ENCODE measurements at regions not wholly inside any gene's neighbourhood (a gene's known extent, or its start where the extent isn't known, plus 50 kb on each side); places are given as distances from the start of the nearest gene placed in this dataset.

GRCh38 chr7:27367179-27367932 lies 124.8 kb downstream of the EVX1 start:
- Histone ChIP-seq H3K4me1 (ENCODE audit: insufficient read depth, low read length) (no peaks in the 10 kb centered on the region; the same call in 1 of the 2 replicates), H3K9ac (ENCODE audit: low read depth, low read length) (no peak overlapping the region), H3K9me3 (ENCODE audit: insufficient read depth, low read depth, low read length) (no peaks in the 10 kb centered on the region), H3K27me3 (ENCODE audit: insufficient read depth, low read length) (no peaks in the 10 kb centered on the region), H3K36me3 (ENCODE audit: insufficient read depth, low read depth, low read length) (no peaks in the 10 kb centered on the region), H3K27ac (ENCODE audit: low read length) (no peak overlapping the region), H3K4me3 (ENCODE audit: low read length) (no peak overlapping the region)

GRCh38 chr7:27367933-27368549 lies 125.4 kb downstream of the EVX1 start:
- Histone ChIP-seq H3K9ac (ENCODE audit: low read depth, low read length) (no peak overlapping the region), H3K36me3 (ENCODE audit: insufficient read depth, low read depth, low read length) (no peaks in the 10 kb centered on the region), H3K27me3 (ENCODE audit: insufficient read depth, low read length) (no peaks in the 10 kb centered on the region), H3K9me3 (ENCODE audit: insufficient read depth, low read depth, low read length) (no peaks in the 10 kb centered on the region), H3K27ac (ENCODE audit: low read length) (no peak overlapping the region), H3K4me3 (ENCODE audit: low read length) (no peak overlapping the region), H3K4me1 (ENCODE audit: insufficient read depth, low read length) (no peaks in the 10 kb centered on the region; the same call in 1 of the 2 replicates)

GRCh38 chr7:27374958-27375841 lies 132.6 kb downstream of the EVX1 start:
- Histone ChIP-seq H3K27ac (ENCODE audit: low read length) (no peak overlapping the region), H3K9ac (ENCODE audit: low read depth, low read length) (no peak overlapping the region), H3K9me3 (ENCODE audit: insufficient read depth, low read depth, low read length) (no peaks in the 10 kb centered on the region), H3K4me1 (ENCODE audit: insufficient read depth, low read length) (peaks cover 15% of the 10 kb centered on the region; the same call in 1 of the 2 replicates), H3K4me3 (ENCODE audit: low read length) (no peak overlapping the region), H3K36me3 (ENCODE audit: insufficient read depth, low read depth, low read length) (no peaks in the 10 kb centered on the region), H3K27me3 (ENCODE audit: insufficient read depth, low read length) (no peaks in the 10 kb centered on the region)

GRCh38 chr7:27375958-27376357 lies 133.4 kb downstream of the EVX1 start:
- Histone ChIP-seq H3K9ac (ENCODE audit: low read depth, low read length) (no peak overlapping the region), H3K36me3 (ENCODE audit: insufficient read depth, low read depth, low read length) (no peaks in the 10 kb centered on the region), H3K4me3 (ENCODE audit: low read length) (no peak overlapping the region), H3K9me3 (ENCODE audit: insufficient read depth, low read depth, low read length) (no peaks in the 10 kb centered on the region), H3K27ac (ENCODE audit: low read length) (no peak overlapping the region), H3K4me1 (ENCODE audit: insufficient read depth, low read length) (peaks cover 15% of the 10 kb centered on the region; the same call in 1 of the 2 replicates), H3K27me3 (ENCODE audit: insufficient read depth, low read length) (no peaks in the 10 kb centered on the region)

GRCh38 chr7:27377988-27378387 lies 135.4 kb downstream of the EVX1 start:
- no peaks in the 10 kb centered on the region for H3K9me3 ChIP-seq (ENCODE audit: insufficient read depth, low read depth, low read length)
- no peak overlapping the region for H3K27ac ChIP-seq (ENCODE audit: low read length)
- peaks cover 15% of the 10 kb centered on the region; the same call in 1 of the 2 replicates for H3K4me1 ChIP-seq (ENCODE audit: insufficient read depth, low read length)
- H3K27me3 ChIP-seq (ENCODE audit: insufficient read depth, low read length), result no peaks in the 10 kb centered on the region
- H3K4me3 ChIP-seq (ENCODE audit: low read length), result no peak overlapping the region
- no peaks in the 10 kb centered on the region for H3K36me3 ChIP-seq (ENCODE audit: insufficient read depth, low read depth, low read length)
- H3K9ac ChIP-seq (ENCODE audit: low read depth, low read length), result no peak overlapping the region

- Histone ChIP-seq H3K27ac (ENCODE audit: low read length) (no peak overlapping the region), H3K4me3 (ENCODE audit: low read length) (no peak overlapping the region), H3K9ac (ENCODE audit: low read depth, low read length) (no peak overlapping the region), H3K27me3 (ENCODE audit: insufficient read depth, low read length) (no peaks in the 10 kb centered on the region), H3K4me1 (ENCODE audit: insufficient read depth, low read length) (no peaks in the 10 kb centered on the region), H3K36me3 (ENCODE audit: insufficient read depth, low read depth, low read length) (no peaks in the 10 kb centered on the region), H3K9me3 (ENCODE audit: insufficient read depth, low read depth, low read length) (no peaks in the 10 kb centered on the region)
Observed at GRCh38 chr7:27382307-27382706, 139.7 kb downstream of the EVX1 start.

GRCh38 chr7:27386581-27386980 lies 144.0 kb downstream of the EVX1 start:
- Histone ChIP-seq H3K27me3 (ENCODE audit: insufficient read depth, low read length) (no peaks in the 10 kb centered on the region), H3K4me3 (ENCODE audit: low read length) (no peak overlapping the region), H3K4me1 (ENCODE audit: insufficient read depth, low read length) (no peaks in the 10 kb centered on the region), H3K36me3 (ENCODE audit: insufficient read depth, low read depth, low read length) (no peaks in the 10 kb centered on the region), H3K27ac (ENCODE audit: low read length) (no peak overlapping the region), H3K9me3 (ENCODE audit: insufficient read depth, low read depth, low read length) (no peaks in the 10 kb centered on the region), H3K9ac (ENCODE audit: low read depth, low read length) (no peak overlapping the region)

DNA sequence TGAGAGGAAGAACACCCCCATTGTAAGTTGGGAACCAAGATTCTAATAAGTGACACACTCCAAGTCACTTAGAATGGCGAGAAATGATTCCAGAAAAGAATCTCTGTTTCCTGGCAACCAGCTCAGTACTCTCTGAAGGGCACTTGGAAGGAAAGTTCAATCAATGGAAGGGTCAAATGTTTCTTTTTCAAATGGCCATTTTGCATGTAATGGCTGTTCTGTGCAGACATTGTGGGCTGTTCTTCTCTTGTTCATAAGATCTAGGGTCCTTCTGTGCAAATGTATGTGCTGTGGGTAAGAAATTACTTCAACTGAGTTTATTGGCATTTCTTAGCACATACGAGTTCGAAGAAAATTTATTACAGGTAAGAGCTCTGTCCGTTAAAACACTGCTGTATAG lies 145.3 kb downstream of the EVX1 start:
- Histone ChIP-seq H3K4me3 (ENCODE audit: low read length) (no peak overlapping the region), H3K36me3 (ENCODE audit: insufficient read depth, low read depth, low read length) (no peaks in the 10 kb centered on the region), H3K27me3 (ENCODE audit: insufficient read depth, low read length) (no peaks in the 10 kb centered on the region), H3K27ac (ENCODE audit: low read length) (no peak overlapping the region), H3K4me1 (ENCODE audit: insufficient read depth, low read length) (no peaks in the 10 kb centered on the region), H3K9me3 (ENCODE audit: insufficient read depth, low read depth, low read length) (no peaks in the 10 kb centered on the region), H3K9ac (ENCODE audit: low read depth, low read length) (no peak overlapping the region)

- no peak overlapping the region for H3K4me3 ChIP-seq (ENCODE audit: low read length)
Observed at GRCh38 chr7:27388561-27388960, 146.0 kb downstream of the EVX1 start.

DNA sequence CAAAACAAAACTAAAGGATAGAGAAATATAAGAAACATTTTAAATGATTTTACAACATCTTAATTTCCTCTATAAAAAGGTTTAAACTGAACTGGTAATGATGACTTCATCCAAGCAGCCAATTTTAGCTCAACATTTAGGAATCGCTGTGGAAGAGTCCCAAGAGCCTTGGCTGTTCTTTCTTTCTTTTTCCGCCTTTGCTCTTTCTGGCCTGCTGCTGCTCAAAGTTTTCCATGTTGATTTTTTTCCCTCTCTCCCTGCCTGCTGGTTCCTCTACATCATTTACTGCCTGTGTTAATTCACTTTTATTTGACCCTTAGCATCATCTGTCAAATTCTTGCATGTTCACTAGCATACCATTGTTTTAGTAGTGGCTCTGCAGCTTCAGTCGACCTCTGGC lies 146.9 kb downstream of the EVX1 start:
- Histone ChIP-seq H3K36me3 (ENCODE audit: insufficient read depth, low read depth, low read length) (no peaks in the 10 kb centered on the region), H3K4me3 (ENCODE audit: low read length) (no peak overlapping the region), H3K27ac (ENCODE audit: low read length) (no peak overlapping the region), H3K27me3 (ENCODE audit: insufficient read depth, low read length) (no peaks in the 10 kb centered on the region; the same call in 1 of the 2 replicates), H3K9me3 (ENCODE audit: insufficient read depth, low read depth, low read length) (no peaks in the 10 kb centered on the region), H3K9ac (ENCODE audit: low read depth, low read length) (no peak overlapping the region), H3K4me1 (ENCODE audit: insufficient read depth, low read length) (no peaks in the 10 kb centered on the region)

More at GRCh38 chr7:27388561-27388960, 146.0 kb downstream of the EVX1 start:
- Histone ChIP-seq H3K36me3 (ENCODE audit: insufficient read depth, low read depth, low read length) (no peaks in the 10 kb centered on the region), H3K27me3 (ENCODE audit: insufficient read depth, low read length) (no peaks in the 10 kb centered on the region), H3K9me3 (ENCODE audit: insufficient read depth, low read depth, low read length) (no peaks in the 10 kb centered on the region), H3K4me1 (ENCODE audit: insufficient read depth, low read length) (no peaks in the 10 kb centered on the region), H3K9ac (ENCODE audit: low read depth, low read length) (no peak overlapping the region), H3K27ac (ENCODE audit: low read length) (no peak overlapping the region)

- no peaks in the 10 kb centered on the region for H3K36me3 ChIP-seq (ENCODE audit: insufficient read depth, low read depth, low read length)
- H3K27me3 ChIP-seq (ENCODE audit: insufficient read depth, low read length), result no peaks in the 10 kb centered on the region; the same call in 1 of the 2 replicates
- no peaks in the 10 kb centered on the region for H3K9me3 ChIP-seq (ENCODE audit: insufficient read depth, low read depth, low read length)
- H3K4me1 ChIP-seq (ENCODE audit: insufficient read depth, low read length), result no peaks in the 10 kb centered on the region
- no peak overlapping the region for H3K4me3 ChIP-seq (ENCODE audit: low read length)
- H3K9ac ChIP-seq (ENCODE audit: low read depth, low read length), result no peak overlapping the region
- no peak overlapping the region for H3K27ac ChIP-seq (ENCODE audit: low read length)
Observed at GRCh38 chr7:27392477-27392876, 149.9 kb downstream of the EVX1 start.

Measured in iPS-20b (cell line).